ENCODE measurements at regions not wholly inside any gene's neighbourhood (a gene's known extent, or its start where the extent isn't known, plus 50 kb on each side); places are given as distances from the start of the nearest gene placed in this dataset.

DNA sequence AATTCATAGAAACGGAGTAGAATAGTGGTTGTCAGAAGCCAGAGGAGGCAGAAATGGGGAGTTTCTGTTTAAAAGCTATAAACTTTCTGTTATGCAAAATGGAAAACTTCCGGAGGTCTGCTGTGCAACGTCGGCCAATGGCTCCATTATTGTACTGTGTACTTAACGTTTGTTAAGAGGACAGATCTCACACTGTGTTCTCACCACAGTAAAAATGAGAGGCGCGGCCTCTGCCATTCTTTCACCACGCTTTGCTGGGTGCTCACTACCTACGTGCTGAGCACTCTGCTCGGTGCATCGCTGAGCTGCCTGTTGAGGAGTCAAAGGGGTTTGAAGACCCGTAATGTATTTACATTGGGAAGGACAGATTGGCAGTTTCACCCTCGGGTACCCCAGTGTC is 218.8 kb upstream of the B3GAT1 start:
- TF ChIP-seq, protein P1, sequence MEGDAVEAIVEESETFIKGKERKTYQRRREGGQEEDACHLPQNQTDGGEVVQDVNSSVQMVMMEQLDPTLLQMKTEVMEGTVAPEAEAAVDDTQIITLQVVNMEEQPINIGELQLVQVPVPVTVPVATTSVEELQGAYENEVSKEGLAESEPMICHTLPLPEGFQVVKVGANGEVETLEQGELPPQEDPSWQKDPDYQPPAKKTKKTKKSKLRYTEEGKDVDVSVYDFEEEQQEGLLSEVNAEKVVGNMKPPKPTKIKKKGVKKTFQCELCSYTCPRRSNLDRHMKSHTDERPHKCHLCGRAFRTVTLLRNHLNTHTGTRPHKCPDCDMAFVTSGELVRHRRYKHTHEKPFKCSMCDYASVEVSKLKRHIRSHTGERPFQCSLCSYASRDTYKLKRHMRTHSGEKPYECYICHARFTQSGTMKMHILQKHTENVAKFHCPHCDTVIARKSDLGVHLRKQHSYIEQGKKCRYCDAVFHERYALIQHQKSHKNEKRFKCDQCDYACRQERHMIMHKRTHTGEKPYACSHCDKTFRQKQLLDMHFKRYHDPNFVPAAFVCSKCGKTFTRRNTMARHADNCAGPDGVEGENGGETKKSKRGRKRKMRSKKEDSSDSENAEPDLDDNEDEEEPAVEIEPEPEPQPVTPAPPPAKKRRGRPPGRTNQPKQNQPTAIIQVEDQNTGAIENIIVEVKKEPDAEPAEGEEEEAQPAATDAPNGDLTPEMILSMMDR (IDR thresholded peaks at IDR 0.05): no peak
- no peak for TF ChIP-seq POLR2A (IDR thresholded peaks at IDR 0.05)

Measured in body of pancreas (tissue), 4 donors.